Heart left ventricle (tissue), 16 donors: ENCODE measurements at regions not wholly inside any gene's neighbourhood (a gene's known extent, or its start where the extent isn't known, plus 50 kb on each side); places are given as distances from the start of the nearest gene placed in this dataset.
"Not testable (repeated sequence)": the region's sequence is repeated elsewhere in the genome, so short reads cannot be mapped to it uniquely, and the experiment has no call there.

Source experiments
- ATAC-seq, 4 donors: fragments of 200-7000 bp; cut with Tn5 transposase; one replicate each; pipeline ENCODE4 v1.9.1; 2020 to 2022; ENCODE audit warnings: moderate library complexity in 4 of 4, mild to moderate bottlenecking in 3 of 4, moderate number of reproducible peaks in 1 of 4
- DNase-seq, 5 donors: peaks; one replicate each; pipeline ENCODE4 v3.0.0-alpha.2; 2020
- H3K27ac ChIP-seq, 12 donors: fragments of 200-600 bp; sonication (generic) in 4 of 12; one replicate each; pipeline versions ENCODE4 v1.5.0 to v1.8.0; 2016 to 2022; ENCODE audit warnings: mild to moderate bottlenecking in 2 of 12
- H3K27me3 ChIP-seq, 9 donors: fragments of 200-600 bp; sonication (generic) in 2 of 9; one replicate each; pipeline versions ENCODE4 v1.5.1 to v1.8.0; 2016 to 2022; ENCODE audit warnings: mild to moderate bottlenecking in 3 of 9
- H3K36me3 ChIP-seq, 9 donors: fragments of 200-600 bp; sonication (generic) in 2 of 9; one replicate each; pipeline versions ENCODE4 v1.5.0 to v1.8.0; 2018 to 2022; ENCODE audit warnings: mild to moderate bottlenecking in 2 of 9
- H3K4me1 ChIP-seq, 12 donors: fragments of 200-600 bp; sonication (generic) in 4 of 12; one replicate each; pipeline versions ENCODE4 v1.5.0 to v1.8.0; 2016 to 2022; ENCODE audit warnings: mild to moderate bottlenecking in 3 of 12
- H3K4me3 ChIP-seq, 12 donors: fragments of 200-600 bp; sonication (generic) in 4 of 12; one replicate each; pipeline versions ENCODE4 v1.5.0 to v1.8.0; 2017 to 2022; ENCODE audit warnings: mild to moderate bottlenecking in 9 of 12, moderate library complexity in 4 of 12
- H3K9me3 ChIP-seq, 12 donors: fragments of 200-600 bp; sonication (generic) in 4 of 12; one replicate each; pipeline versions ENCODE4 v1.5.0 to v1.8.0; 2016 to 2022; ENCODE audit warnings: mild to moderate bottlenecking in 1 of 12
- POLR2A ChIP-seq, 2 donors: fragments of 450-650 bp; IDR thresholded peaks; one replicate each; pipeline ENCODE4 v1.6.1; 2017; ENCODE audit warnings: antibody characterized with exemption in 2 of 2, mild to moderate bottlenecking in 2 of 2, moderate library complexity in 2 of 2
- WGBS, 4 donors: extraction: QIAGEN DNeasy Blood & Tissue Kit in 2 of 4; methylation state at CpG; one replicate each; pipeline versions ENCODE4 v1.1.5 to v1.1.7; 2013 to 2018; 5-methylcytosine and 5-hydroxymethylcytosine counted together
- intact Hi-C, 10 donors: fragments of 100-400 bp; cut with DNase I; formaldehyde crosslinking; loops; one replicate each; pipeline versions ENCODE4 v1.11.1 to v1.14.2; 2022
- TF ChIP-seq, protein P1 (sequence below), 12 donors: fragments of 200-600 bp; sonication (generic) in 4 of 12; IDR thresholded peaks; one replicate each; pipeline versions ENCODE4 v1.5.0 to v1.8.0; 2018 to 2022; ENCODE audit warnings: antibody characterized with exemption in 12 of 12, mild to moderate bottlenecking in 5 of 12
- donor health status: ischemic (EF 13 %, LVEDD 7.1; RV severe dilation, severe dysfunction).
- donor health status: healthy with polysubstance abuse.
- donor health status: DM: no; HTN: yes; CAD: no.
- donor health status: DM: no; HTN: no; CAD: no.
- donor health status: ischemic (EF 25% LVEDD 6.9; RV normal size, moderate dysfunction).
- donor health status: ischemic (EF 25% LVEDD 5.7; RV mildly dilated, moderate dysfunction).
- donor health status: healthy.
- donor health status: DM: yes; HTN: yes; CAD: no.
- donor health status: ischemic (EF 35%, LVEDD 5.7; RV mildly dilated, moderate dysfunction).
- donor health status: nonischemic (EF 11% LVEDD 7.7; RV severe dilation, severe dysfunction).
- donor health status: DM: yes; HTN: yes; CAD: no.
- donor health status: PGD.
- donor health status: ischemic (EF 29% LVEDD 5.4; RV normal size, mild dysfunction).
- donor health status: nonischemic (EF 23%, LVEDD 6.1; RV moderate dilation, normal function).

DNA sequence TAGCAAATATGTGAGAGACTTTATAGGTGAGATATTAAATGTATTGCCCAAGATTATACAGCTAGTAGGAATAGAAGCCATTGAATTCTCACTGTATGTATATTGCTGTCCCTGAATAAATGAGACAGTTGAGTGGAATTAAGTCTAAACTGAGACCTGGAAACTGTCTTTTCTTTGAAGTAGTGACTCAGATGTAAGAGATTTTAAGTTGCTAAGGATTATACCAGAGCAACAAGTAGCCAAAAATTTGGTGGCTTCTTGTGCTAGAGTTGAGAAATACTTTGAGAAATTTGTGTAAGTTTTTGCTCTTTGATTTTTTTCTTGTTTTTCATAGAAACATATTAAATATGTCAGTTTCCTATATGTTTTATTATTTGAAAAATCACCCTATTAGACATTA, 58.7 kb downstream of the TANC2 start:
- DNase-seq, result no peak
- Histone ChIP-seq H3K4me3 (no peak overlapping the region), H3K27me3 (no peaks in the 10 kb centered on the region), H3K27ac (no peak overlapping the region), H3K4me1 (no peaks in the 10 kb centered on the region), H3K36me3 (no peaks in the 10 kb centered on the region), H3K9me3 (no peaks in the 10 kb centered on the region)
- ATAC-seq, result no peak
- intact Hi-C loops, result no loop called here
- TF ChIP-seq, protein P1, sequence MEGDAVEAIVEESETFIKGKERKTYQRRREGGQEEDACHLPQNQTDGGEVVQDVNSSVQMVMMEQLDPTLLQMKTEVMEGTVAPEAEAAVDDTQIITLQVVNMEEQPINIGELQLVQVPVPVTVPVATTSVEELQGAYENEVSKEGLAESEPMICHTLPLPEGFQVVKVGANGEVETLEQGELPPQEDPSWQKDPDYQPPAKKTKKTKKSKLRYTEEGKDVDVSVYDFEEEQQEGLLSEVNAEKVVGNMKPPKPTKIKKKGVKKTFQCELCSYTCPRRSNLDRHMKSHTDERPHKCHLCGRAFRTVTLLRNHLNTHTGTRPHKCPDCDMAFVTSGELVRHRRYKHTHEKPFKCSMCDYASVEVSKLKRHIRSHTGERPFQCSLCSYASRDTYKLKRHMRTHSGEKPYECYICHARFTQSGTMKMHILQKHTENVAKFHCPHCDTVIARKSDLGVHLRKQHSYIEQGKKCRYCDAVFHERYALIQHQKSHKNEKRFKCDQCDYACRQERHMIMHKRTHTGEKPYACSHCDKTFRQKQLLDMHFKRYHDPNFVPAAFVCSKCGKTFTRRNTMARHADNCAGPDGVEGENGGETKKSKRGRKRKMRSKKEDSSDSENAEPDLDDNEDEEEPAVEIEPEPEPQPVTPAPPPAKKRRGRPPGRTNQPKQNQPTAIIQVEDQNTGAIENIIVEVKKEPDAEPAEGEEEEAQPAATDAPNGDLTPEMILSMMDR (IDR thresholded peaks at IDR 0.05), result no peak
- TF ChIP-seq POLR2A (IDR thresholded peaks at IDR 0.05), result no peak

DNA sequence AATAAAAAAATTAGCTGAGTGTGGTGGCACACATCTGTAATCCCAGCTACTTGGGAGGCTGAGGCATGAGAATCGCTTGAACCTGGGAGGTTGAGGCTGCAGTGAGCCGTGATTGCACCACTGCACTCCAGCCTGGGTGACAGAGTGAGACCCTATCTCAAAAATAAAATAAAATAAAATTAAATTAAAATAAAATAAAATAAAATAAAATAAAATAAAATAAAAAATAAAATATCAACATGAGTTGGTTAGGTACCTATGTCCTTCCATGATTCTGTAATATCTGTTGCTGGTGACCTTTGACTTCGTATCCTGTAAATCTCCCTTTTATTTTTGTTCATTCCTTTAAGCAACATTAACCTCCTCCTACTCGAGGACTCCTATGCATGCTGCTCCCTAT, 59.6 kb downstream of the TANC2 start:
- ATAC-seq, DNase-seq, H3K36me3 ChIP-seq, H3K27ac ChIP-seq, H3K27me3 ChIP-seq, intact Hi-C loops, H3K9me3 ChIP-seq, H3K4me1 ChIP-seq, H3K4me3 ChIP-seq: not testable (repeated sequence)
- WGBS, 4 donors, result 91 to 97% (median 96%) methylated on average over 4 of the region's 4 CpGs

DNA sequence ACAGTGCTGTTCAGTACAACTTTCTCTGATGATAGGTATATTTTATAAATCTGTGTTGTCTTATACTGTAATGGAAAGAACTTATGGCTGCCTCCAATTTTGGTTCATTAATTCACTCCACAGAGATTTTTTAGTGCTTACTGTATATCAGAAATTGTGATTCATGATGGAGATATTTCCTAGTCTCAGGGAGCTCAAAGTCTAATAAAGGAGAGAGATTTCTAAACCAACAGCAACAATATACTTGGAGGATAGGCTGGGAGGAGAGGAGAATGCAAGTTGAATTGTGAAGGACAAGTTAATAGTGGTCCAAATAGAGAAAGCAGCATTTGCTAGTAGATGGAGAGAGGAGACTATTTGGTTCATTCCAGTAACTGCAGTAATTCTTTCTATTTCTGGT, 63.5 kb downstream of the TANC2 start:
- peaks cover 0 to 2% (median 0%) of the 10 kb centered on the region in 12 donors for H3K9me3 ChIP-seq
- DNase-seq (no peak), ATAC-seq (no peak)
- H3K27ac ChIP-seq, result no peak overlapping the region
- H3K36me3 ChIP-seq, result no peaks in the 10 kb centered on the region
- TF ChIP-seq POLR2A (IDR thresholded peaks at IDR 0.05), result no peak
- TF ChIP-seq, protein P1 (IDR thresholded peaks at IDR 0.05), result no peak
- intact Hi-C loops, result no loop called here
- H3K27me3 ChIP-seq, result no peaks in the 10 kb centered on the region
- no peaks in the 10 kb centered on the region for H3K4me1 ChIP-seq
- H3K4me3 ChIP-seq, result no peak overlapping the region

DNA sequence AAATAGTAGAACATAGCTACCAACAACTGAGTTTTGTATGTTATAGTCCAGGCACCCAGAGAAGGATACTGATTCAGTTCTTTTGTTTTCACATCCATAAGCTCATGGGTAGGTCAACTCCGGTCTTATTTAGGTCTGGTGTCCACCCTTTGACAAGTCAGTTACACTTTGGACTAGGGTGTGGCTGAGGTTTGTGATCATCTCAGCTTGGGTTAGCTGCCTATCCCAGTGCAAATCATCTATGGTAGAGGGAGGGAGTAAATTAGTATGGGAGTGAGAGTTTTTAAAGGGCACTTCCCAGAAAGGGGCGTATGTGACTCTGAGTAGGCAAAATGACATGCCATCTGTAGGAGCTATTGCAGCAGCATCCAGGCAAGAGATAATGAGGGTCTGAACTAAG, 66.1 kb downstream of the TANC2 start:
- TF ChIP-seq POLR2A (IDR thresholded peaks at IDR 0.05), result no peak
- TF ChIP-seq, protein P1 (IDR thresholded peaks at IDR 0.05), result no peak
- H3K27ac ChIP-seq, result no peak overlapping the region
- no peaks in the 10 kb centered on the region for H3K36me3 ChIP-seq
- H3K27me3 ChIP-seq, result no peaks in the 10 kb centered on the region
- intact Hi-C loops, result no loop called here
- no peak overlapping the region for H3K4me3 ChIP-seq
- ATAC-seq, result no peak
- H3K9me3 ChIP-seq, result peaks cover 0 to 2% (median 0%) of the 10 kb centered on the region in 12 donors
- DNase-seq, result no peak
- WGBS, 4 donors, result 96 to 97% (median 96%) methylated on average over 2 of the region's 2 CpGs
- no peaks in the 10 kb centered on the region for H3K4me1 ChIP-seq

DNA sequence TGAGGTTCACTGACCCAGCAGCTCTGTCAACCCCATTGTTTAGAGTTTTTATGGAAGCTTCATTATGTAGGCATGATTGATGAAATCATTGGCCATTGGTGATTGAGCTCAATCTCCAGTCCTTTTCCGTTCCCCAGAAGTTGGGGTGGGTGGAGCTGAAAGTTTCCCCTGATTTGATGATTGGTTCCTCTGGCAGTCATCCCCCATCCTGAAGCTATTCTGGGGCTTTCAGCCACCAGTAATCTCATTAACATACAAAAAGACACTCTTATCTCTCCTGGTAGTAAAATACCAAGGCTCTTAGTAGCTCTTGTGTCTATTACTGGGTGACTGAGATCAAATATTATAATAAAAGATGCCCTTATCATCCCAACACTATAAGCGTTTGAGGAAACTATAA, 67.1 kb downstream of the TANC2 start:
- Histone ChIP-seq H3K4me1 (no peaks in the 10 kb centered on the region), H3K27ac (no peak overlapping the region), H3K4me3 (no peak overlapping the region), H3K27me3 (no peaks in the 10 kb centered on the region), H3K36me3 (no peaks in the 10 kb centered on the region), H3K9me3 (peaks cover 0 to 2% (median 0%) of the 10 kb centered on the region in 12 donors)
- intact Hi-C loops, result no loop called here
- no peak for DNase-seq
- 65 to 74% (median 71%) methylated on average over 2 of the region's 2 CpGs for WGBS, 4 donors
- no peak for ATAC-seq
- TF ChIP-seq, protein P1 (IDR thresholded peaks at IDR 0.05), result no peak
- no peak for TF ChIP-seq POLR2A (IDR thresholded peaks at IDR 0.05)
